ENCODE measurements at regions not wholly inside any gene's neighbourhood (a gene's known extent, or its start where the extent isn't known, plus 50 kb on each side); places are given as distances from the start of the nearest gene placed in this dataset.
"Not testable (repeated sequence)": the region's sequence is repeated elsewhere in the genome, so short reads cannot be mapped to it uniquely, and the experiment has no call there.

- no peak for DNase-seq (ENCODE audit: low read depth in 1 of 2, low spot score in 1 of 2)
Measured at GRCh38 chr5:124796495-124796894, 50.1 kb upstream of the ZNF608 start.

GRCh38 chr5:124797665-124798087, 51.2 kb upstream of the ZNF608 start:
- no peak for DNase-seq (ENCODE audit: low read depth in 1 of 2, low spot score in 1 of 2)

GRCh38 chr5:124798890-124799289, 52.5 kb upstream of the ZNF608 start:
- DNase-seq (ENCODE audit: low read depth in 1 of 2, low spot score in 1 of 2), result no peak

- DNase-seq (ENCODE audit: low read depth in 1 of 2, low spot score in 1 of 2), result no peak
Measured at GRCh38 chr5:124801551-124801950, 55.1 kb upstream of the ZNF608 start.

- DNase-seq (ENCODE audit: low read depth in 1 of 2, low spot score in 1 of 2), result no peak
Measured at GRCh38 chr5:124803617-124804323, 57.3 kb upstream of the ZNF608 start.

GRCh38 chr5:124806026-124806372, 59.6 kb upstream of the ZNF608 start:
- no peak for DNase-seq (ENCODE audit: low read depth in 1 of 2, low spot score in 1 of 2)

GRCh38 chr5:124806373-124807077, 60.1 kb upstream of the ZNF608 start:
- no peak for DNase-seq (ENCODE audit: low read depth in 1 of 2, low spot score in 1 of 2)

- no peak for DNase-seq (ENCODE audit: low read depth in 1 of 2, low spot score in 1 of 2)
Measured at GRCh38 chr5:124808842-124809268, 62.4 kb upstream of the ZNF608 start.

DNA sequence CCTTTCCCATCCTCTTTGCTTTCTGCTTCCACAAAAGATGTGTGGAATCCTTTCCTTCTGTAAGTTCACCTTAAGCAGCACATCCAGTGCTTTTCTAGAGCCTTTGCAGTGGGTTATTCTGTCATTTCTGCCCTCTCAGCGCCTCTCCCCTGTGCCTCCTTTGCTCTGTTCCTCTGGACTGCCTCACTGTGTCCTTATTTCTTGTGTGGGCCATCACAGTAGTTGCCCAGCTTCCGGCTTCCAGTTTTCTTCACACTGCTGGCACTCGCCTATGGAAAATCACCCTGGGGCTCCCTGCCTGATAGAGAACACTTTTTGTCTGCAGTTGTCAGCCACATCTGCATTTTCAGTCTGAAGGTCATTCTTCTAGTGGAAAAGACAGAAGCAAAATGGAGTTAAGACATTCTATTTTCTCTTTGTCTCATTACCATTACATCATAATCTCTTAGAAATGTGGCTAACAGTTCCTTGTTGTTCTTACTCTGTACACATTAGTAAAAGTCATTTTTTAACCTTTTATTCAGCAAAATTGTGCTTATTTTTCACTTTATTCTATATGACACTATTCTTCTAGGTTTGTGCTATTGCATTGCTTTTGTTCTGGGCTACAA, 64.1 kb upstream of the ZNF608 start:
- DNase-seq (ENCODE audit: low read depth in 1 of 2, low spot score in 1 of 2), result no peak

DNA sequence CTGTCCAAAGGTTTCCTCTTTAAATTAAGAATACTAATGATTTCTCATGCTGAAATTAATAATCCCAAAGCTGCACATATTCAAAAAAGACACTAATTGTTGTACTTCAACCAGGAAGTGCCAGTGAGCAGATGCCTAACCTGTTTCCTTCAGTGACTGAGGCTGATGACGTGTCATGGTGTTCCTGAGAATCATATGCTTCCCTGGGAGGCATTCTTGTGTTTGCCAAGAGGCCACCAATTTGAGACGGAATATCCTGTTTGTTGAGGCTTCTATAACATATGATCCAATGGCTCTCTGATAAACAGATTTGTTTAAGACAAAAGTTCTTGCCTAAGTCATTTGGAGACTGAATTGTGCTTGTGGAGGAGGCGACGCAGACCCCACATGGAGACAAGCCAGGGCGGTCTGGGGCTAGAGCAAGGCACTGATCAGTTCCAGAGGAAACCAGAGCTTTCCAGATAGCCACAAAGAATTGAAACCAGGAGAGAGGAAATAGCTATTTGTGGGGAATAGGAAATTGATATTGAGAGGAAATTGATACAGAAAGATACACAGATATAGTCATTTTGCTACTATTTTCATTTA, 66.4 kb upstream of the ZNF608 start:
- DNase-seq (ENCODE audit: low read depth in 1 of 2, low spot score in 1 of 2), result no peak

- DNase-seq (ENCODE audit: low read depth in 1 of 2, low spot score in 1 of 2), result no peak
Measured at GRCh38 chr5:124816381-124816780, 69.9 kb upstream of the ZNF608 start.

DNA sequence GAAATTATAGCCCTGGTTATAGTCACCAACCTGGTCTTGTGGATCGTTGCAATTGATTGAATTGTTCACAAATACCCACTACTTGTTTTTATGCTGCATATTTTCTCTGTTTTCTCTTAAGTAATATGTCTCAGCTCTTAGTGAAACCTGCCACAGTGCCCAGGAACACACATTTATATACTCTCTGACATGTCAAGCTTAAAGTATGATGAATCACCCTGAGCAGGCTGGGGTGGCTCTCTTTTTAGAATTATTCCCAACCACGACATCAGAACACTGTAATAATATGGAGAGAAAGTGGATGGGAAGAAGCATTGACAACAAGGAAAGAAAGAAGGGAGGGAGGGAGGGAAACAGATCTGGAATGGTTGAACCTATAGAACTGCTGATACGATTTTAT, 72.8 kb upstream of the ZNF608 start:
- no peak for DNase-seq (ENCODE audit: low read depth in 1 of 2, low spot score in 1 of 2)

GRCh38 chr5:124822647-124823046, 76.2 kb upstream of the ZNF608 start:
- DNase-seq (ENCODE audit: low read depth in 1 of 2, low spot score in 1 of 2), result no peak

- no peak for DNase-seq (ENCODE audit: low read depth in 1 of 2, low spot score in 1 of 2)
Measured at GRCh38 chr5:124823380-124823779, 76.9 kb upstream of the ZNF608 start.

DNA sequence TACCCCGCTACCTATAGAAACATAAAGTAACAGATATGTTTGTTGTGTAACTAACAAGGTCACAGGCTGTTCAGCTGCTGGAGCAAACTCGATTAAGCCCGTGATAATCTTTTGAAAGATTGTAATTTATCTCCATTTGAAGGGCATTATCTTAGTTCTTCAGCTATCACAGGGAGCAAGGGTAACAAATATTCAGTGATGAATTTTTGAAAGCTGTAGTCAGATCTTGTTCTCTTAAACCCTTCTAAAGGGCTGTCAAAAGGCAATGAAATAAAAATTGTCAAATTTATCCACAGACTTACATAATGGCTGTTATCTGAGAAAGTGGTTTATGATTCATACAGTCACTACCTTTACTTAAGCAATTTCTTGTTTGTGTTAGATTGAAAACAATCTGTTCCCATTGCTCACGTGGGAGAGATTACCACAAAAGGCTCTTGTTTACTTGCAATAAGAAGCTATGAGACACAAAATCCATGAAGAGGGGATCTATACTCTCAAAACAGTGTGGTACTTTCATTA, 78.3 kb upstream of the ZNF608 start:
- no peak for DNase-seq (ENCODE audit: low read depth in 1 of 2, low spot score in 1 of 2)

GRCh38 chr5:124825250-124825982, 79.0 kb upstream of the ZNF608 start:
- DNase-seq (ENCODE audit: low read depth in 1 of 2, low spot score in 1 of 2), result no peak

DNA sequence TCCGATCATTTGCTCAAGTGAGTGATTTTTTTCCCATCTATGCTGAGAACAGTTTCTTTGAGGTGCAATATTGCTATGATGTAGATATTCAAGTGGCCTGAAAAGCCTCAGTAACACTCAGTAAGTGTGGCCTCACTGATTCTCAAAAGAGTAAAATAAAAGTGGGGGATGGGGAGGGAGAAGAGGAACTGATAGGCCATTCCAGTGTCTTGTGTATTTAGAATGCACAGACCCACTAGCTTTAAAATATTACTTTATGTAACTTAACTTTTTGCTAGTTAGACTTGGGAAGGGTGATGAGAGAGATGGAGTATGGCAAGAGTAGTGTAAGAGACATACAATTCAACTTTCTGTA, 79.5 kb upstream of the ZNF608 start:
- DNase-seq (ENCODE audit: low read depth in 1 of 2, low spot score in 1 of 2), result no peak

GRCh38 chr5:124828731-124829234, 82.3 kb upstream of the ZNF608 start:
- DNase-seq (ENCODE audit: low read depth in 1 of 2, low spot score in 1 of 2), result no peak

DNA sequence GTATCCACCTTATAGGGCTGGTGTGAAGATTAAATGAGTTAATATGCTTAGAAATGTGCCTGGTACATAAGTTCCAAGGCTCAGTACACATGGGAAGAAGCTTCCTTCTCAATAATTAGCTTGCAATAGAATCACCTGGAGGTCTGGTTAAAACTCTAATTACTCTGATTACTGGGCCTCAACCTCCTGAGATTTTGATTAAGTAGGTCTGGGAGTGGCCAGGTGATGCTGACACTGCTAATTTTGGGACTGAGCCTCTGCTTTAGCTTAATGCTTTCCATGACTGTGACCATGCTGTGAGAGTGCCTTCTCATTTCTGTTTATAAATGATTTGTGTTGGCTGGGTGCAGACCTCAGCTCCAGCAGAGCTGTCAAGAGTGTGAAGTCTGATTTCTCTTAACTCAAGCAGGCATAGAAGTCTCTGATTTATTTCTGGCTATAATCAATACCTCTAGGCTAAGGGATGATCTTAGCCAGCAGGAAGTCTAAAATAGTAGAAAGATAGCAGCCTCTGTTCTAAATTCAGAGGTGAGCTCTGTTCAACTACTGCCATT, 85.3 kb upstream of the ZNF608 start:
- no peak for DNase-seq (ENCODE audit: low read depth in 1 of 2, low spot score in 1 of 2)

GRCh38 chr5:124832510-124832909, 86.1 kb upstream of the ZNF608 start:
- no peak for DNase-seq (ENCODE audit: low read depth in 1 of 2, low spot score in 1 of 2)

DNA sequence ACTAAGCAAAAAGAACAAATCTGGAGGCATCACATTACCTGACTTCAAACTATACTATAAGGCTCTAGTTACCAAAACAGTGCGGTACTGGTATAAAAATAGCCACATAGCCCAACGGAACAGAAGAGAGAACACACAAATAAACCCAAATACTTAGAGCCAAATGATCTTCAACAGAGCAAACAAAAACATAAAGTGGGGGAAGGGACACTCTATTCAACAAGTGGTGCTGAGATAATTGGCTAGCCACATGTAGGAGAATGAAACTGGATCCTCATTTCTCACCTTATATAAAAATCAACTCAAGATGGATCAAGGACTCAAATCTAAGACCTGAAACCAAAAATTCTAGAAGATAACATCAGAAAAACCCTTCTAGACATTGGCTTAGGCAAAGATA, 89.9 kb upstream of the ZNF608 start:
- DNase-seq (ENCODE audit: low read depth in 1 of 2, low spot score in 1 of 2), result not testable (repeated sequence)
